ENCODE measurements at regions not wholly inside any gene's neighbourhood (a gene's known extent, or its start where the extent isn't known, plus 50 kb on each side); places are given as distances from the start of the nearest gene placed in this dataset.

DNA sequence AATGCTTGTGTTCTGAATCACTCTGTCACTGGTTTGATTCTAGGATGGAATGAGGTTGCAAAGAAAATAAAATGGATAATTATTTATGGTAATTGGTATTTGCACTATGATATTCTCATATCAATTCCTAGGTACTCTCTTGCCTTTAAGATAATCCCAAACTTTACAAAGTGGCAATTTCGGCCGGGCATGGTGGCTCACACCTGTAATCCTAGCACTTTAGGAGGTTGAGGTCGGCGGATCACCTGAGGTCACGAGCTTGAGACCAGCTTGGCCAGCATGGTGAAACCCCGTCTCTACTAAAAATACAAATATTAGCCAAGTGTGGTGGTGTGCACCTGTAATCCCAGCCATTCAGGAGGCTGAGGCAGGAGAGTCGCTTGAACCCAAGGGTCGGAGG is 1118.7 kb upstream of the C9orf72 start:
- H3K4me1 Mint-ChIP-seq (ENCODE audit: low read depth) = no peaks in the 10 kb centered on the region
- no peak for DNase-seq
- no peak overlapping the region for H3K4me3 Mint-ChIP-seq
- H3K27ac Mint-ChIP-seq = no peak overlapping the region
- H3K9me3 Mint-ChIP-seq = peaks cover 18% of the 10 kb centered on the region
- no peaks in the 10 kb centered on the region for H3K36me3 Mint-ChIP-seq (ENCODE audit: low read depth)
- no peaks in the 10 kb centered on the region for H3K27me3 Mint-ChIP-seq

- Mint-ChIP-seq H3K27me3 (no peaks in the 10 kb centered on the region), H3K4me1 (ENCODE audit: low read depth) (no peaks in the 10 kb centered on the region), H3K36me3 (ENCODE audit: low read depth) (no peaks in the 10 kb centered on the region), H3K9me3 (peaks cover 24% of the 10 kb centered on the region), H3K27ac (no peak overlapping the region), H3K4me3 (no peak overlapping the region)
- no peak for DNase-seq
These were observed 1123.7 kb upstream of the C9orf72 start for GRCh38 chr9:28696960-28697359.

DNA sequence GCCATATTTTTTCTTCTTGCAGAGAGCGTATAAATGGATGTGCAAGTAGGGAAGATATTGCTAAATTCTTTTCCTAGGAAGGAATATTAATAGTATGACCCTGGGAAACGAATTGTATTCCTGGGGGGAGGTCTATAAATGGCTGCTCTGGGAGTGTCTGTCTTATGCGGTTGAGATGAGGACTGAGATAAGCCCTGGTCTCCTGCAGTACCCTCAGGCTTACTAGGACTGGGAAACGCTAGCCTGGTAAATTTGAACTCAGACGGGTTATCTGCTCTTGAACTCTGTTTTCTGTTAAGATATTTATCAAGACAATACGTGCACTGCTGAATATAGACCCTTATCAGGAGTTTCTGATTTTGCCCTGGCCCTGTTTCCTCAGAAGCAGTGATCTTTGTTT is 1126.4 kb upstream of the C9orf72 start:
- H3K9me3 Mint-ChIP-seq = peaks cover 28% of the 10 kb centered on the region
- H3K27ac Mint-ChIP-seq = no peak overlapping the region
- DNase-seq = no peak
- H3K4me3 Mint-ChIP-seq = no peak overlapping the region
- H3K27me3 Mint-ChIP-seq = no peaks in the 10 kb centered on the region
- H3K4me1 Mint-ChIP-seq (ENCODE audit: low read depth) = no peaks in the 10 kb centered on the region
- no peaks in the 10 kb centered on the region for H3K36me3 Mint-ChIP-seq (ENCODE audit: low read depth)

DNA sequence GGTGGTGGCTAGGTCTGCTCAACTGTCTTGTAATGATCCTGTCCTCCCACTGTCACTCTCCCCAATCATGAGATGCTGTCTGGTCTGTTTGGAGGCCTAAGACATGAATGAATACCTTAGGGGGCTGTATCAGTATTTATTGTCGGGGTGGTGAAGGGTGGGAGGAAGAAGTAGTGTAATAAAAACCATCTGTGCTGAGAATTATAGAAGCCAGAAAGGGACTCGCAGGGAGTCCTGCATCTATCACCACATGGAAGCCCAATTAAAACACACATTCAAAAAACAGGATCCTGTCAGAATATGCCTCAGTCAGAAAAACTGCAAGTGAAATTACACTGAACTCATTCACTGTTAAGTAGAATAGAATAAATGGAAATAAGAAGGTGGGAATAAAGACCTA is 1134.3 kb upstream of the C9orf72 start:
- H3K4me1 Mint-ChIP-seq (ENCODE audit: low read depth) = no peaks in the 10 kb centered on the region
- H3K36me3 Mint-ChIP-seq (ENCODE audit: low read depth) = no peaks in the 10 kb centered on the region
- H3K27ac Mint-ChIP-seq = no peak overlapping the region
- H3K4me3 Mint-ChIP-seq = no peak overlapping the region
- DNase-seq = no peak
- peaks cover 9% of the 10 kb centered on the region for H3K9me3 Mint-ChIP-seq
- no peaks in the 10 kb centered on the region for H3K27me3 Mint-ChIP-seq

- no peaks in the 10 kb centered on the region for H3K27me3 Mint-ChIP-seq
These were observed 1140.9 kb upstream of the C9orf72 start for GRCh38 chr9:28714188-28714587.

GRCh38 chr9:28718226-28718625 is 1144.9 kb upstream of the C9orf72 start:
- no peak overlapping the region for H3K27ac Mint-ChIP-seq
- DNase-seq = no peak

More at GRCh38 chr9:28714188-28714587, 1140.9 kb upstream of the C9orf72 start:
- no peak overlapping the region for H3K4me3 Mint-ChIP-seq
- H3K4me1 Mint-ChIP-seq (ENCODE audit: low read depth) = no peaks in the 10 kb centered on the region
- DNase-seq = no peak
- no peaks in the 10 kb centered on the region for H3K36me3 Mint-ChIP-seq (ENCODE audit: low read depth)
- H3K9me3 Mint-ChIP-seq = no peaks in the 10 kb centered on the region
- H3K27ac Mint-ChIP-seq = no peak overlapping the region

GRCh38 chr9:28720746-28721145 is 1147.5 kb upstream of the C9orf72 start:
- H3K36me3 Mint-ChIP-seq (ENCODE audit: low read depth) = no peaks in the 10 kb centered on the region
- no peak overlapping the region for H3K27ac Mint-ChIP-seq
- H3K27me3 Mint-ChIP-seq = no peaks in the 10 kb centered on the region
- no peak overlapping the region for H3K4me3 Mint-ChIP-seq
- DNase-seq = no peak
- H3K9me3 Mint-ChIP-seq = no peaks in the 10 kb centered on the region
- H3K4me1 Mint-ChIP-seq (ENCODE audit: low read depth) = no peaks in the 10 kb centered on the region

More at GRCh38 chr9:28718226-28718625, 1144.9 kb upstream of the C9orf72 start:
- Mint-ChIP-seq H3K9me3 (no peaks in the 10 kb centered on the region), H3K36me3 (ENCODE audit: low read depth) (no peaks in the 10 kb centered on the region), H3K4me3 (no peak overlapping the region), H3K4me1 (ENCODE audit: low read depth) (no peaks in the 10 kb centered on the region), H3K27me3 (no peaks in the 10 kb centered on the region)

DNA sequence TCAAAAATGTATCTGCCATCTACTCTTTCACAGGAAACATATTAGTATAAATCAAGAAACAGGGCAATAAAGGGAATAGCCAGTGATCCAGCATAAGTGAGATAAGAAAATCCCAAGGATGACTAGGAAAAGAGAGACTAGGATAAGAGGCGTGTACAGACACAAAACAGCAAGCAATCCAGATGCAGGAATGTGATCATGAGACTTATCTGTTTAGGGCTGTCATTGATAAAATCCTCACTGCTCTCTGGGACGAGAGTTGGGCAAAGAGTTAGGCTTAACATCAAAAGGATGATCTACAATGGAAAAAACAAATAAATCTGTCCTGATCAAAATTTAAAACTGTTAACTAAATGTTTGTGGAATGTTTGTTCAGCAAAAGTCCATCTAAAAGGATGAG is 1156.8 kb upstream of the C9orf72 start:
- Mint-ChIP-seq H3K9me3 (peaks cover 9% of the 10 kb centered on the region), H3K27me3 (no peaks in the 10 kb centered on the region), H3K36me3 (ENCODE audit: low read depth) (no peaks in the 10 kb centered on the region), H3K4me1 (ENCODE audit: low read depth) (no peaks in the 10 kb centered on the region), H3K4me3 (no peak overlapping the region), H3K27ac (no peak overlapping the region)
- no peak for DNase-seq

- no peaks in the 10 kb centered on the region for H3K27me3 Mint-ChIP-seq
- H3K4me3 Mint-ChIP-seq = no peak overlapping the region
- no peak overlapping the region for H3K27ac Mint-ChIP-seq
- no peaks in the 10 kb centered on the region for H3K9me3 Mint-ChIP-seq
- no peak for DNase-seq
- no peaks in the 10 kb centered on the region for H3K36me3 Mint-ChIP-seq (ENCODE audit: low read depth)
- no peaks in the 10 kb centered on the region for H3K4me1 Mint-ChIP-seq (ENCODE audit: low read depth)
These were observed 1162.6 kb upstream of the C9orf72 start for GRCh38 chr9:28735738-28736342.

DNA sequence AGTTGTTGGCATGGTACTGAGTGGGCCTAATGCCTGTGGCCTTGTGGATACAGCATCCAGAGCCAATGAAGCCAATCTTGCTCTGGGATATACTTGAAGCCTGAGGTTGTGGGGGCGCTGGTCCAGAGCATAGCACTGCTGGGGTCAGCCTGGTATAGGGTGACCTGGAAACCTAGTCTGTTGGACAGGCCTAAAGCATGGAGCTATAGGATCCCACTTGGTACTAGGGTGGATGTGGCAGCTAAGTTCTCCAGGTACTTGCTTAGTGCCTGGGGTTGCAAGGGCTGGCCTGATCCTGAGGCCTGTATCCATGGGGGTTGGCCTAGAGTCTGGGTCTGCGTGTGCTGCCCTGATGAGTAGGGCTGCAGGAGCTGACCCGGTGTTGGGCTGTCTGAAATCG is 1168.2 kb upstream of the C9orf72 start:
- Mint-ChIP-seq H3K27ac (no peak overlapping the region), H3K4me3 (no peak overlapping the region), H3K36me3 (ENCODE audit: low read depth) (no peaks in the 10 kb centered on the region), H3K9me3 (peaks cover 22% of the 10 kb centered on the region), H3K27me3 (no peaks in the 10 kb centered on the region), H3K4me1 (ENCODE audit: low read depth) (no peaks in the 10 kb centered on the region)
- no peak for DNase-seq

GRCh38 chr9:28747351-28747985 is 1174.2 kb upstream of the C9orf72 start:
- DNase-seq = no peak
- Mint-ChIP-seq H3K4me1 (ENCODE audit: low read depth) (no peaks in the 10 kb centered on the region), H3K27me3 (no peaks in the 10 kb centered on the region), H3K27ac (no peak overlapping the region), H3K36me3 (ENCODE audit: low read depth) (no peaks in the 10 kb centered on the region), H3K9me3 (peaks cover 16% of the 10 kb centered on the region), H3K4me3 (no peak overlapping the region)

DNA sequence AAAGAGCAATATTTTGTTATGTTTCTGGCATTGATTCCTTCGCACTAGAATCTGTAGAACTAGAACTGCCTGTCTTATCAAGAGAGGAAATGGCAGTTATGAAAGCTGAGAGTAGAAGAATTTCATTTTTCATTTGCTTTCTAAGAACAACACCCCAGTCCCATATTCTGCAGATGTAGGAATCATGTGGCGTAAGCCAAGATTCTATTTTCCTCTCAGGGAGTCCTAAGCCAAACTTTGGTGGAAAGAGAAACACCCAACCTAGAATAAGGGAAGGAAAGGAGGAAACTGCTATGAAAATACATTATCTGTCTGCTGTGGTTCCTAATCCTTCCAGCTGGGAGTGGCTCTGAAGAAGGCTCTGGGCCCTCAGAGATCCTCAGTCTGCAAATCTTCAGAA is 1176.9 kb upstream of the C9orf72 start:
- Mint-ChIP-seq H3K4me3 (no peak overlapping the region), H3K27me3 (no peaks in the 10 kb centered on the region), H3K9me3 (peaks cover 5% of the 10 kb centered on the region), H3K4me1 (ENCODE audit: low read depth) (no peaks in the 10 kb centered on the region), H3K27ac (no peak overlapping the region), H3K36me3 (ENCODE audit: low read depth) (no peaks in the 10 kb centered on the region)
- no peak for DNase-seq

DNA sequence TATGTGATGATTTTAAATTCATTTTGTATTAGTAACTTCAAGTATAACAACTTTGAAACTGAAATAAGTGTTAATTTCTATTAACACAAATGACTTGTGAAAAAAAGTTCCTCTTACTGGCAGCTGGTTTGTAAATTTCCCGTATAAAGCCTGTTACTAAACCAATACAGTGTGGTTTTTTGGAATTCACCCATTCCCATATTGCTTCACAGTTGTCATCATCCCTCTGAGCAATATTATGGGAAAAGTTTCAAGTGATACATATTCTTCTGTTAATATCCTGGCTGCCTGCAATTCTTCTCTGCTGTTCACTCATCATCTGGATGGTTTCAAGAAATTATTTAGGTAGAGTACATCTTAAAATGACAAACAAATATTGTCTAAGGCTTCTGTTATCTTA is 1185.1 kb upstream of the C9orf72 start:
- Mint-ChIP-seq H3K27me3 (no peaks in the 10 kb centered on the region), H3K36me3 (ENCODE audit: low read depth) (no peaks in the 10 kb centered on the region), H3K4me1 (ENCODE audit: low read depth) (no peaks in the 10 kb centered on the region), H3K4me3 (no peak overlapping the region), H3K9me3 (peaks cover 18% of the 10 kb centered on the region), H3K27ac (no peak overlapping the region)
- no peak for DNase-seq

DNA sequence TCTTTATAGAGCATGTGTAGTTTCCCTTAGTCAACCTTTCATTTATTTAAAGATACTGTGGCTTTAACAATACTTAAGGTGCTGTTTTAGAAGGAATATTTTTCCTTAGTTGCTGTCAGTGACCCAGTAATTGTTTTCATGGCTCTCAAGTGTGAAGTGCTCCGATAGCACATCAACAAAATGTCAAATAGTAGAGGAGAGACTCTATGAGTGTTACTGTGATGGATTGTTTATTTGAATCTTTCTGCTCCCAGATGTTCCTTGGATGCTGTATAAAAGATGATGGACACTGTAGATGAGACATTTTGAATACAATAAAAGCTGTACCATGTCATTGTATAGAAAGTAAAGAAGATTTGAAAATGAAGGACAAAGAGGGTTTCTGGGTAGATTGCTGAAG is 1185.7 kb upstream of the C9orf72 start:
- Mint-ChIP-seq H3K4me1 (ENCODE audit: low read depth) (no peaks in the 10 kb centered on the region), H3K9me3 (peaks cover 18% of the 10 kb centered on the region), H3K27me3 (no peaks in the 10 kb centered on the region), H3K4me3 (no peak overlapping the region), H3K27ac (no peak overlapping the region), H3K36me3 (ENCODE audit: low read depth) (no peaks in the 10 kb centered on the region)
- DNase-seq = no peak

GRCh38 chr9:28762167-28762566 is 1188.9 kb upstream of the C9orf72 start:
- Mint-ChIP-seq H3K27me3 (no peaks in the 10 kb centered on the region), H3K4me1 (ENCODE audit: low read depth) (no peaks in the 10 kb centered on the region), H3K9me3 (peaks cover 15% of the 10 kb centered on the region), H3K36me3 (ENCODE audit: low read depth) (no peaks in the 10 kb centered on the region), H3K27ac (no peak overlapping the region), H3K4me3 (no peak overlapping the region)
- no peak for DNase-seq

DNA sequence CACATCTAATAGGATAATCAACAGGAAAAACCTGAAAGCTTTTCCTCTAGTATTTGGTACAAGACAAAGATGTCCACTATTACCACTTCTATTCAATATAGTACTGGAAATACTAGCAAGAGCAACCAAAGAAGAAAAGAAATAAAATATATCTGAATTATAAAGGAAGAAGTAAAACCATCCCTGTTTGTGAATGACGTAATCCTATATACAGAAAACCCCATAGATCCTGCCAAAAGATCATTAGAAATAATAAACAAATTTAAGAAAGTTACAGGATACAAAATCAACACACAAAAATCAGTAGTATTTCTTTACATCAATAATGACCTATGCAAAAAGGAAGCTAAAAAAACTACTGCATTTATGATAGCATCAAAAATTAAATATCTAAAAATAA is 1191.3 kb upstream of the C9orf72 start:
- H3K36me3 Mint-ChIP-seq (ENCODE audit: low read depth) = no peaks in the 10 kb centered on the region
- H3K4me1 Mint-ChIP-seq (ENCODE audit: low read depth) = no peaks in the 10 kb centered on the region
- H3K27ac Mint-ChIP-seq = no peak overlapping the region
- DNase-seq = no peak
- H3K4me3 Mint-ChIP-seq = no peak overlapping the region
- no peaks in the 10 kb centered on the region for H3K27me3 Mint-ChIP-seq
- H3K9me3 Mint-ChIP-seq = peaks cover 10% of the 10 kb centered on the region

All from activated T-cell treated with anti-CD3 and anti-CD28 coated beads, Interleukin-2, amount 50 U/mL, for 24 hours (primary cell).